ENCODE measurements at regions not wholly inside any gene's neighbourhood (a gene's known extent, or its start where the extent isn't known, plus 50 kb on each side); places are given as distances from the start of the nearest gene placed in this dataset.

GRCh38 chr14:71320734-71321573, 413.7 kb downstream of the PCNX1 start:
- no peak for TF ChIP-seq CTCF (IDR thresholded peaks at IDR 0.05; ENCODE audit: unreplicated experiment)
- H3K27ac Mint-ChIP-seq (ENCODE audit: low read depth, unreplicated experiment): peak overlapping the region; percentile 94
- H3K4me1 Mint-ChIP-seq (ENCODE audit: insufficient read depth, unreplicated experiment): peaks cover 32% of the 10 kb centered on the region
- CTCF ChIA-PET: interaction anchor here (0.6 to 4.9 kb wide), 18 partner anchors 35 to 1641 kb away, joined by 3 to 37 read pairs (median 4); no protein-coding TSS in a partner anchor
- BruUV-seq (replicated peaks): no TSS peak
- H3K4me3 Mint-ChIP-seq (ENCODE audit: unreplicated experiment): peak overlapping the region; percentile 87
- POLR2A ChIA-PET: interaction anchor here (0.6 to 8.5 kb wide), 46 partner anchors 8 to 1573 kb away, joined by 3 to 108 read pairs (median 4); no protein-coding TSS in a partner anchor
- intact Hi-C loops (cut with micrococcal nuclease): loop anchor here (1.0 to 5.0 kb wide), 5 partner anchors 51 to 391 kb away; no protein-coding TSS in a partner anchor
- H3K9me3 Mint-ChIP-seq (ENCODE audit: unreplicated experiment): no peaks in the 10 kb centered on the region
- no peaks in the 10 kb centered on the region for H3K27me3 Mint-ChIP-seq (ENCODE audit: insufficient read depth, unreplicated experiment)
- H3K36me3 Mint-ChIP-seq (ENCODE audit: insufficient read depth, unreplicated experiment): peaks cover 8% of the 10 kb centered on the region
- DNase-seq (ENCODE audit: unreplicated experiment): peak; percentile 66

GRCh38 chr14:71321574-71322315, 414.5 kb downstream of the PCNX1 start:
- ChIA-PET POLR2A (interaction anchor here (0.6 to 8.5 kb wide), 52 partner anchors 9 to 1572 kb away, joined by 3 to 108 read pairs (median 4); no protein-coding TSS in a partner anchor), CTCF (interaction anchor here (0.6 to 4.9 kb wide), 22 partner anchors 34 to 1640 kb away, joined by 3 to 37 read pairs (median 4); no protein-coding TSS in a partner anchor)
- peaks cover 32% of the 10 kb centered on the region for H3K4me1 Mint-ChIP-seq (ENCODE audit: insufficient read depth, unreplicated experiment)
- H3K4me3 Mint-ChIP-seq (ENCODE audit: unreplicated experiment): peak overlapping the region; percentile 87
- H3K27ac Mint-ChIP-seq (ENCODE audit: low read depth, unreplicated experiment): peak overlapping the region; percentile 88
- BruUV-seq (replicated peaks): TSS peak; percentile 95
- no peak for TF ChIP-seq CTCF (IDR thresholded peaks at IDR 0.05; ENCODE audit: unreplicated experiment)
- H3K36me3 Mint-ChIP-seq (ENCODE audit: insufficient read depth, unreplicated experiment): peaks cover 8% of the 10 kb centered on the region
- H3K9me3 Mint-ChIP-seq (ENCODE audit: unreplicated experiment): no peaks in the 10 kb centered on the region
- intact Hi-C loops (cut with micrococcal nuclease): loop anchor here (1.0 to 5.0 kb wide), 7 partner anchors 51 to 533 kb away; no protein-coding TSS in a partner anchor
- H3K27me3 Mint-ChIP-seq (ENCODE audit: insufficient read depth, unreplicated experiment): no peaks in the 10 kb centered on the region
- DNase-seq (ENCODE audit: unreplicated experiment): peak; percentile 93

DNA sequence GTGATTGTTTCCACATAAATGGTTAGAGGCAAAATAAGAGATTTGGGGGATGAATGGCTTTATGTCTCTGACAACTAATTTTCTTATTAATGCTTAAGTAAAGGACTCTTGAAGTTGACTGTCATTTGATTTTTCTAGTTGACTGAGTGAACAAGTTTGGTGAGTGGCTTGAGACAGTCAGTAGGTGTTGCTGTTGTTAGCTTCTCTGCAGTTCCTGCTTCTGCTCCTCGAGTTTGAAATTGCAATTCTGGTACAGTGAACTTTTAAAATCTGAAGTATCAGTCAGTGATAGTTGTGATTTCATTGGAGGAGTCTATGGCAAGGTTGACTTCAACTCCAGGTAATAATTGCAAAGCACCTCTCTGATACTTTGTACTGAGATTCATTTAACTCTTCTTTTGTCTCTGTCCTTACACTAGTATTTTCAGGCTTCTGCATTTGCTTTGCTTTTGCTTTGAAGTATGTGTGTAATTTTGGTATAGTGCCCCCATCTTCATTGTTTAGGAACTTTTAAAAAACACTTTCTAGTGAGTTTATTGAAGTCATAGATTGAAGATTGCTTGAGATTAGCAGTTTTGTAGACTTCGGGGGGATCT, 415.5 kb downstream of the PCNX1 start:
- peak; percentile 56 for DNase-seq (ENCODE audit: unreplicated experiment)
- H3K27ac Mint-ChIP-seq (ENCODE audit: low read depth, unreplicated experiment): peak overlapping the region; percentile 88
- no peaks in the 10 kb centered on the region for H3K27me3 Mint-ChIP-seq (ENCODE audit: insufficient read depth, unreplicated experiment)
- peaks cover 35% of the 10 kb centered on the region for H3K4me1 Mint-ChIP-seq (ENCODE audit: insufficient read depth, unreplicated experiment)
- peaks cover 8% of the 10 kb centered on the region for H3K36me3 Mint-ChIP-seq (ENCODE audit: insufficient read depth, unreplicated experiment)
- intact Hi-C loops (cut with micrococcal nuclease): loop anchor here (1.0 to 5.0 kb wide), 7 partner anchors 50 to 532 kb away; no protein-coding TSS in a partner anchor
- BruUV-seq (replicated peaks): no TSS peak
- ChIA-PET CTCF (interaction anchor here (0.7 to 4.9 kb wide), 17 partner anchors 9 to 430 kb away, joined by 3 to 37 read pairs (median 4); no protein-coding TSS in a partner anchor), POLR2A (interaction anchor here (0.8 to 8.5 kb wide), 26 partner anchors 12 to 964 kb away, joined by 3 to 108 read pairs (median 5); no protein-coding TSS in a partner anchor)
- TF ChIP-seq CTCF (IDR thresholded peaks at IDR 0.05; ENCODE audit: unreplicated experiment): peak; percentile 54
- peak overlapping the region; percentile 87 for H3K4me3 Mint-ChIP-seq (ENCODE audit: unreplicated experiment)
- no peaks in the 10 kb centered on the region for H3K9me3 Mint-ChIP-seq (ENCODE audit: unreplicated experiment)

Data from MCF 10A (cell line).